DOHH2 (cell line): ENCODE measurements at regions not wholly inside any gene's neighbourhood (a gene's known extent, or its start where the extent isn't known, plus 50 kb on each side); places are given as distances from the start of the nearest gene placed in this dataset.
"Not testable (repeated sequence)": the region's sequence is repeated elsewhere in the genome, so short reads cannot be mapped to it uniquely, and the experiment has no call there.

ENCODE experiments used
- EZH2phosphoT487 ChIP-seq: fragments of 200-600 bp; sonication (generic); IDR thresholded peaks from 2 replicates; pipeline ENCODE4 v1.6.1; 2017; ENCODE audit warnings: borderline replicate concordance, mild to moderate bottlenecking, antibody characterized with exemption, low read length, moderate library complexity, mixed read lengths
- TF ChIP-seq, protein P1 (sequence below): fragments of 200-600 bp; sonication (generic); IDR thresholded peaks from one replicate; pipeline ENCODE4 v1.5.1; 2014; ENCODE audit warnings: antibody characterized with exemption, mild to moderate bottlenecking, low read depth, low read length; ENCODE audit not compliant: poor library complexity, severe bottlenecking

DNA sequence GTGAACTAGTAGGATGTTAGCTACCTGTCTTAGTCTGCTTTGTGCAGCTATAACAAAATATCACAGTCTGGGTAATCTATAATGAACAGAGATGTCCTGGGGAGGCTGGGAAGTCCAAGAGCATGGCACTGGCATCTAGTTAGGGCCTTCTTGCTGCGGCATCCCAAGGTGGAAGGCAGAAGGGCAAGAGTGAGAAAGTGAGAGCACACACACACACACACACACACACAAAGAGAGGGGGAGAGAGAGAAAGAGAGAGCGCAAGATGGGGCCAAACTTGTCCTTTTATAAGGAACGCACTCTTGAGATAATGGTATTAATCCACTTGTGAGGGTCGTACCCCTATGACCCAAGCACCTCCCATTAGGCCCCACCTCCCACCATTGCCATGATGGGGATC lies 4423.6 kb upstream of the TPTE start:
- TF ChIP-seq, protein P1, sequence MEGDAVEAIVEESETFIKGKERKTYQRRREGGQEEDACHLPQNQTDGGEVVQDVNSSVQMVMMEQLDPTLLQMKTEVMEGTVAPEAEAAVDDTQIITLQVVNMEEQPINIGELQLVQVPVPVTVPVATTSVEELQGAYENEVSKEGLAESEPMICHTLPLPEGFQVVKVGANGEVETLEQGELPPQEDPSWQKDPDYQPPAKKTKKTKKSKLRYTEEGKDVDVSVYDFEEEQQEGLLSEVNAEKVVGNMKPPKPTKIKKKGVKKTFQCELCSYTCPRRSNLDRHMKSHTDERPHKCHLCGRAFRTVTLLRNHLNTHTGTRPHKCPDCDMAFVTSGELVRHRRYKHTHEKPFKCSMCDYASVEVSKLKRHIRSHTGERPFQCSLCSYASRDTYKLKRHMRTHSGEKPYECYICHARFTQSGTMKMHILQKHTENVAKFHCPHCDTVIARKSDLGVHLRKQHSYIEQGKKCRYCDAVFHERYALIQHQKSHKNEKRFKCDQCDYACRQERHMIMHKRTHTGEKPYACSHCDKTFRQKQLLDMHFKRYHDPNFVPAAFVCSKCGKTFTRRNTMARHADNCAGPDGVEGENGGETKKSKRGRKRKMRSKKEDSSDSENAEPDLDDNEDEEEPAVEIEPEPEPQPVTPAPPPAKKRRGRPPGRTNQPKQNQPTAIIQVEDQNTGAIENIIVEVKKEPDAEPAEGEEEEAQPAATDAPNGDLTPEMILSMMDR, result not testable (repeated sequence)
- not testable (repeated sequence) for TF ChIP-seq EZH2phosphoT487
